CD4-positive, alpha-beta T cell treated with Interleukin-4 for 4 hours (primary cell): ENCODE measurements at regions not wholly inside any gene's neighbourhood (a gene's known extent, or its start where the extent isn't known, plus 50 kb on each side); places are given as distances from the start of the nearest gene placed in this dataset.
"Not testable (repeated sequence)": the region's sequence is repeated elsewhere in the genome, so short reads cannot be mapped to it uniquely, and the experiment has no call there.

Experiments used
- DNase-seq: peaks from one replicate; pipeline ENCODE4 v3.0.0-alpha.2; 2020

DNA sequence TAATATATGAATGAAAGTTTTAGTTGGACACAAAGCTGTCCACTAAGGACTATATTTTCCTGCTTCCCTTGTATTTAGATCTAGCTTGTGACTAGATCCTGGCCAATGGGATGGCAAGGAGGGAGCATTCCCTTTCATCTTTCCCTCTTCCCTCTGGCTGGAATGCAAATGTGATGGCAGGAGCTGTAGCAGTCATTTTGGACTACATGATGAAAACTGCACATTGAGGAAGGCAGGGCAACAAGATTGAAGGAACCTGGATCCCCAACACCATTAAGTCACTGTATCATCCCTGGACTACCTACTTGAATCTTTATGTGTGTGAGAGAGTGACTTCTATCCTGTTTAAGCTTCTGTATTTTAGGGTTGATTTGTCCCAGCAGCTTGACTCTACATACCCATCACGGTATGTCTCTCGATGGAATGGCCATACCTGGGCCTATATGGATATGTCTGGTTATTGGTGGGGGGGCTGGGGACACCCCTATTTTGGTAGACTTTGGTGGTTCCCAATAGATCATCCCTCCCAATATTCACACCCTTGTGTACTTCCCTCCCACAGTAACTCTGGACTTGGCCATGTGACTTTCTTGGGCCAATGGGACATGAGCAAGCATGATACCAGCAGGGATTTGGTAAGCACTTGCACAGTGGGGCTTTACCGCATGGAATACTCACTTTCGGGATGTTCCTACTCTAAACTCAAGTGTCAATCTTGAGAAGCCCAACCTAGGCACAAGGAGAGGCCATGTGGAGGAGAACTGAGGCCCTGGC is 128.5 kb downstream of the VEGFA start:
- no peak for DNase-seq

DNA sequence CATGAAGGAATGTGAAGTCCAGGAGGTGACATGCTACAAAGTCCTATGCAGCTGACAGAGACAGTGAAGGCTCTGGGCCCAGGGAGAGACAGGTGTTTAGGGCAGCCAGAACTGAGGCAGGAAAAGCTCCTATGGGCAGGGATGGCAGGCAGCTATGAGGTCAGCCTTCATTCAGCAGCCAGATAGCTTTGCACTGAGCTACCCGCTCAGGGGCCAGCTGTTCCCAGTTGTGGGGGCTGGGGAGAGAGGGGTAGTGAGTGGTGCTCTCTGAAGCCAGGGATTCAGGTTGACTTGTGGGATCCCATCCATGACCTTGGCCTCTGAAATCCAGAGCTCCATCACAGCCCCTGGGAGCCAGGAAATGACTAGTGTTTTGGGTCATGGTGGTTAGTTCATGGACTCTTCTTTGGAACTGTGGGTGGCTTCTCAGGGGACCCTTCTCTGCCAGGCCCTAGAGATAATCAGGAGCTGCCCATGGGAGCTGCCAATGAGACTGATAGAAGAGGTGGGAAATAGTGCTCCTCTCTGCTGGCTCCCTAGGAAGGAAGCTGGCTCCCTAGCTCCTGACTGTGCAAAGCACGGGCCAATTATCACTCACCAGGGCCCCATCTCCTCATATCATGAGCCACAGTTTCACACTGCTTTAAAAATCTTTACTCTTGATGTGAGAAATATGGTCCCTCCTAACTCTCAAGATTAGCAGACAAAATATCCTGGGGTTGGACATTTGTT is 127.7 kb downstream of the VEGFA start:
- no peak for DNase-seq

DNA sequence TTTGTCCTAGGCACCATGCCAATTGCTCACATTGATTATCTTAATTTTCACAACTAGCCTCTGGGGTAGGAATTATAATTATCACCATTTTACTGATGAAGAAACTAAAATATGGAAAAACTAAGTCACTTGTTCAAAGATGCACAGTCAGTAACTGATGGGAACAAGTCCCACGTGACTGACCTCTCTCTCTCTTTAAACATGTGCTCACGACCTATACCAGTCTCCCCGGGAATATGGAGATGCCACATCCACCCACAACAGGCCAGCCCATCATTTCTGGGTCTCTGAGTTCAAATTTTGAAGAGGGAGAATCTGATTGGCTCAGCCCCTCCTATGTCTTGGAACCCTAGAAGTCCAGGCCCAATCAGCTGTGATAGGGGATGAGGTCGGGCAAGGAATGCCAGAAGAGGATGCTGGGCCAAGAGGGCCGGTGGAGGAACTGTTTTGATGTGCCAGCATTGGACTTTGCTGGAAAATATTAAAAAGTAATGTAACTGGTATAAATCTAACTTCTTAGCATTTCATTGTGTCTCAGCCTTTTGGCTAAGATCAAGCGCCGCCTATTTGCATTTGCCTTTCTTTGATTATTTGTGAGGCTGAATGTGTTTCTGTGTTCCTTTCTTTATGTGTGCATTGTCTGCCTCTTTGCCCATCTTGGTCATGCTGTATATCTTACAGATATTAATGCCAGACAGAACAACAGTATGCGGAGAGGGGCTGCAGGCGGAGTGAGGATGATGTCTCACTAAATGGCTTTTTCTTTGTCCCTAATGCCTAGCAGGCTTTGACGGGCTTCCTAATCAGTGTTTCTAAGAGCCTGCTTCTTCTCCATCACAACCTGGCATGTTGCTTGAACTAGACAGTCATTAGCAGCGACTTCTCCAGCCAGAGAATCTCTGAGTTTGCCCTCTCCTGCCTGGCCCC is 126.6 kb downstream of the VEGFA start:
- DNase-seq: no peak

DNA sequence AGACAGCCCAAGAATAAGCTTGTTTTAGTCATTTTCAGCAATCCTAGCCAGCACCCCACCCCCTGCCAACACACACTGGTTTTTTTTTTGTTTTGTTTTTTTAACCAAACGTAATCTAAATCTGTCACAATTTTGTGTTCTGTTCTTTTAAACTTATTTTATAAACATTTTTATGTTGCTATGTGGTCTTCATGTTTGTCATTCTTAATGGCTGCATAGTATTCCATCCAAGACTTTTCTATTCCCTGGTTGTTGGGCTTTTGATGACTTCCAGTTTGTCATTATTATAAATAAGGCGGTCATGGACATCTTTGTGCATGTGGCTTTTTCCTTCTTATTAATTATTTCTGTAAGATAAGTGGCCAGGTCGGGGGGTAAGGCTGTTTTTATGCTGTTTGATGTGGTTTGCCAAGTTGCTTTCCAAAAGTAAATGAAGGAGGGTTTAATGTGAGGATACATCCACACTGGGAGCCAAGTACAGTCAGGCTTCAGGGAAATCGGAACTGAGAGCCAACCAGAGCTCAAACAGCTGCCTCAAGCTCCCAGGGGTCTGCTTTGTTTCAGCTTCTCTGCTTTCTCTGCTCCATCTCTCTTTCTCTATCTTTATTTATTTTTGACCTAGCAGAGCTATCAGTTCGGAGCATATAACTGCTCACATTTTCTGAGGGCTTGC is 125.8 kb downstream of the VEGFA start:
- DNase-seq: no peak

DNA sequence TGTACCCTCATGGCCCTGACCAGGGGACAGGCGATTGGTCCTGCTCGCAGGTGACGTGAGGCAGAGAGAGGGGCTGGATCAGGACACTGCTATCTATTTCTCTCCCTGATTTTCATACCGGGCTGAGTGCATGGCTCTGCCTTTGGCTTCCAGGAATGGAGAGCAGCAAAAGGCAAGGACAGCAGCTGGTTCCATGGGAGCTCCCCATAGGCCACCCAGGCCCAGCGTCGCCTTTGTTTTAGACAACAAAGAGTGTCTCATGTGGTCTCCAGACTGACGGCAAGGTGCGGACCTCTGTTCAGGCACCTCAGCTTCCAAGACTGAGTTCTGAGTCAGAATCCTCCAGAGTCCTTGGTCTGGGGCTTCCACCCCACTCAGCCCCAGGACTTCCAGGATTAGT is 123.1 kb downstream of the VEGFA start:
- no peak for DNase-seq

DNA sequence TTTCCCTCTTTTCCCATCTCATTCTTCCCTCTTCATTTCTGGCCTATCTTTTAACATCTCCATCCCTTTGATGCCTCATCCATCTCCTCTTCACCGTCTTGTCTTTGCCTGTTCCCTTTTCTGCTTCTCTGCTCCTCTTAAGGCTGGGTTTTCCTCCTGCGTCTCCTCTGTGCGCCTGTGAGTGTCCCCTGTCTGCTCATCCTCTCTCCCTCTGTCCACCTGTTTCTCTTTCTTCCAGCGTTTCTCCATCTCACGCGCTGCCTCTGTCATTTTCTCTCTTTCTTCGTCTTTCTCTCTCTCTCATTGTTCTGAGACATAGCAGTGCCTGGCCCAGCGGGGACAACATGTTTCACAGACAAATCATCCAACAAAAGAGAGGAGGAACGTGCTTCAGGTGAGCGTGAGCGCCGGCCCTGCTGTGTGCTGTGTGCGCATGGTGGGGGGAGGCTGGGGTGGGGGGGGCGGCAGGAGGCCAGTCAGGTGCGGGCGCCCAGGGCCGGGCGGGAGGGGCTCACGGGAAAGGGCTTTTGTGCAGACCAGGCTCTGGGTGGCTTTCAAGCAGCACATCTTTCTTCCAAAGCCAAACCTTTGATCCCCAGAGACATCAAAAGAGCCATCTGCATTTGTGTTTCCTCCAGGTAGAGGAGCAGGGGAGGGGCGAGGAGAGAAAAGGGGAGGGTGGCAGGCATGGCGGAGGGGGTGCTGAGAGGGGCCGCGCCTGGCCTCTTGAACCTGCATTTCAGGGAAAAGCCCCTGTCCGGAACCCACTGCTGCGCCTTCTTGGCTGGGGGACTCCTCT is 121.3 kb downstream of the VEGFA start:
- no peak for DNase-seq

DNA sequence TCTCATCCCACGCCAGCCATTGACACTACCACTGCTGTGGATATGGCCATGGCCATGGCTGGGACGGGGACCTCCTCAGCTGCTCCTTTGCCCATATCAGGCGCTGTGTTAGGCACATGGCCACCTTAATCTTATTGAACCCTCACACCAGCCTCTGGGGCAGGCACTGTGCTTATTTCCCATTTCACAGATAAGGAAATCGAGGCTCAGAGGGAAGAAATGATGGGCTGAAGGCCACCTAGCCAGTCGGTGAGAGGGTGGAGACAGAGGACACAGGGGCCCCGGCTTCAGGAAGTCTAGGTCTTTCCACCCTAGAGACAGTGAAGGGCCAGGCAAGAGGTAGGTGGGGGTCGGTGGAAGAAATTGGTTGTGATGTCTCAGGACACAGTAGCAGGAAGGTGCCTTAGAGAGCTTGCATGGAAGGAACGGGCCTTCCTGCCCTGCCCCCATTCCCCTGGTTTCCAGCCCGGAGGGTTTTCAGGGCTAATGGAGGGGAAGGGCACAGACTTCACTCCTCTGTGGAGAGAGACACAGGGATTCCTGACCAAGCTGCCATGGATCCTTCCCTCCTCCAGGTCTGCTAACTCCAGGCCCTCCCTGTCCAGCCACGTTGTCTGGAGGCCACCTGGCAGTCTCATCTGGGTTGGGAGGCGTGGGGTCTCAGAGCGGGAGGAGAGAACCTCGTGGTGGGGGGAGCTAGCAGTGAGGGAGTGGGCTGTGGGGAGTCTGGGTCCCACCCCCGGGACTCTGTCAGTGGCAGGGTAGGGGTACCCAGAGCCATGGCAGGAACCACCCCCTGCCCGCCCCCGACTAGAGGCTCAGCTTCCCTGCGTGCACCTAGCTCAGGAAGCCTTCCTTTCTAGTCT is 120.4 kb downstream of the VEGFA start:
- no peak for DNase-seq

DNA sequence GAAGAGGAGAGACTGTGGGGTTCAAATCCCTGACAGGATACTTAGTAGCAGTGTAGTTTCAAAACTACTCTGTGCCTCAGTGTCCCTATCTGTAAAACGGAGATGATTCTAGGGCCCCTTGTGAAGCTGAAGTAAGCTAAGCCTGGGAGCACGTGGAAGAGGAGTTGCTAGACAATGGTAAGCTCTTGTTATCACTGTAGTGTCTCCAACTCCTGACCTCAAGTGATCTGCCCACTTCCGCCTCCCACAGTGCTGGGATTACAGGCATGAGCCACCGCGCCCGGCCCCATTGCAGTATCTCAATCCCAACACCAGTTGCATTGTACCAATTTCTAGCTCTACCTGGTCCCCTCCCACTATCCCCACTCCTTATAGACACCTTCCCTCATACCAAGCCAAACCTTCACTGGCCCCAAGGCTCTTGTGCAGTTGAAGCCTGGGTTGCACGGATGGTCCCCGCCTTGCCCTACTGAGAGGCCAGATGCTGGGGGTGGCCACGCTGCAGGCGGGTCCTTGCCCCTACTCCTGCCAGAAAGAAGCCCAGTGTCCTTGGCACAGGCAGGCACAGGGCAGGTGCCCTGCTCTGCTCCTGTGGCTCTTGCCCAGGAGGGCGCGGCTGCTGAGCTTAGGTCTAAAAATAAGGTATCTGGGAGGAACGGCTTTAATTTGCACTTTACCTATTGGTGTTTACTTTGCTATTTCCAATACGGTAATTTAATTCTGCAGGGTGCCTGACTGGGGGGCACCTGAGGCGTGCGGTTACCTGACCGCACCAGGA is 118.1 kb downstream of the VEGFA start:
- DNase-seq: no peak

DNA sequence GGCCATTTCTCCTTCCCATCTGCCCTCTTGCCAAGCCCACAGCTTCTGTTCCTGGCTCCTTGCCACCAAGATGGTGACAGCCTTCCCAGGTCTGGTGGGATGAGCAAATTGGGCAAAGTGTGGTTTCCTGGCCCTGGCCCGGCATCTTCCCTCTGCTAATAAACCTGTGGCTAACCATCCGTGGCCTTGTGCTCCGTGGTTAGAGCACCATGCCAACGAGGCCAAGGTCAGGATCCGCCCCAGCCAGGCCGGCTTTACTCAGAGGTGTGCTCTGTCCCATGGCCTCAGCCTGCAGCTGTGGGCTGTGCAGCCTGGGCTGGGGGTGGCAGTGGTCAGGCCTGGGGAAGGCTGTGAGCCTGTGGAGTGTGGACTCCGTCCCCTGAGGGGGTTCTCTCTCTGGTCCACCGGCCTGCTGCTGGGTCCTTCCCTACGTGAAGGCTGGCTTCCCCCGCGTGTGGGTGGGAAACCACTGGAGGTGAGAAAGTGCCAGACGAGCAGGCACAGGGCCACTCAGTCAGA is 117.4 kb downstream of the VEGFA start:
- DNase-seq: no peak

DNA sequence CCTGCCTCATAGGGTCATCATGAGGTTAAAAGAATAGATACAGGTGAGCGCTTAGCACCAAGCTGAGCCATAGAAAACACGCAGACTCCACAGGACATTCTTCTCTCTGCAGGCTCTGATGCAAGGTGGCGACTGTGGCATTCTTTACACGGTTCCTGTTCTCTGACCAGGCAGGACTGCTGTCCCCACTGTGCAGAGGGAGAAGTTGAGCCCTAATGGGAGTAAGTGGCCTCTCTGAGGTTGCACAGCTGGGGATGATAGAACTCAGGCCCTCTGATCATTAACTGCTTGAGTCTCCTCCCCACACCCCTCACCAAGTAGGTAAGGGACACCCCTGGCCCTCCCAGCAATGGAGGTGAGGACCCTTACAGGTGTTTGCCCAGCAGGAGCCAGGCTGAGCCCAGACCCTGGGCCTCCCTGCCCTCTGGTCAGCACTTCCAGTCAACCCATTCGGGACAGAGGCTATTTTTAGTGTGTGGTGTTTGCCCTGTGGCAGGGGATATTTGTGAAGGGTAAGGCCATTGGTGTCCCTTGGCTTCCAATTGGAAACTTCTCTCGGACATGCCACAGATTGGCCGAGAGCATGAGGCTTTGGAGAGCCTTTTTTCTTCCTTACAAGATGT is 116.8 kb downstream of the VEGFA start:
- no peak for DNase-seq

DNA sequence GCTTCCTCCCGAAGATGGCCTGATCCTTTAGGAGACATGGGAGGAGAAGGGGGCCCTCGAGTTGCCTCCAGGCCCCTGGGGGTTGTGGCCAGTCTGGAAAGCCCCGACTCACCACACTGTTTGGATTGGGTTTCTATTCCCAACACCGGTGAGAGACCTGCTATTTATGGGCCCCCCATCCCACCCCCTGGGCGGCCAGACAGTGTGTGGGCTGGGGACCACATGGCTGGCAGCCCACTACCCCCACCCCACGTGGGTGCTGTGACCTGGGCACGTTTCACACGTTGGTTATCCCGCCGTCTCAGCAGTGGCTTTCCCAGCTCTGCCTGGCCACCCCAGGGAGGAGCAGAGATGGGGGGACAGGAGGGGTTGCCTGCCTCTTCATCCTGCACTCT is 116.1 kb downstream of the VEGFA start:
- no peak for DNase-seq

DNA sequence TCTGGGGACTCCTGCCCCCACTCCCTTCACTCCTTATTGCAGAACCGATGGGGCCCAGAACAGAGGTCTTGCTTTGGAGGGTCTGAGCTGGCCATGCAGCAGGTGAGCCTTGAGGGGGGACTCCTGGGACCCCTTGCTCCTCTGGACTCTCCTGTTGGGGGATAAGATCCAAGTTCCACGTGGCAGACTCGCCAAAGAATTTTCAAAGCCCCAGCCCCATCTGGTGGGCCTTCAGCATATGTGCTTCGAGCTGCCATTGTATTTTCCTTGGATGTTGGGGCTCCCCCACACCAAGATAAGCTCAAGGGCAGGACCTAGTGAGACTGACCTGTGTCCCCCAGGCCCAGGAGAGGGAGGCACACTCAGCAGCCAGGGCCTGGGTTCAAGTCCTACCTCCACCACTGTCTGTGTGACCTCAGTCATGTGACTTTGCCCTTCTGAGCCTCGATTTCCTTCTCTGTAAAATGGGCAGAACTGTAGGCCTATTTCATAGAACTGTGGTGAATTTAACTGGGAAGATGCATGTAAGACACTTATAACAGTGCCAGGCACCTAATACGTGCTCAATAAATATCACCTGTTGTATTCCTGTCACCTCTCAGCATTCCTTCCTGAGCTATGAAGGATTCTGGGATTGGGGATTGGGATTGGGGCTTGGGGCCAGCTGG is 115.5 kb downstream of the VEGFA start:
- no peak for DNase-seq

DNA sequence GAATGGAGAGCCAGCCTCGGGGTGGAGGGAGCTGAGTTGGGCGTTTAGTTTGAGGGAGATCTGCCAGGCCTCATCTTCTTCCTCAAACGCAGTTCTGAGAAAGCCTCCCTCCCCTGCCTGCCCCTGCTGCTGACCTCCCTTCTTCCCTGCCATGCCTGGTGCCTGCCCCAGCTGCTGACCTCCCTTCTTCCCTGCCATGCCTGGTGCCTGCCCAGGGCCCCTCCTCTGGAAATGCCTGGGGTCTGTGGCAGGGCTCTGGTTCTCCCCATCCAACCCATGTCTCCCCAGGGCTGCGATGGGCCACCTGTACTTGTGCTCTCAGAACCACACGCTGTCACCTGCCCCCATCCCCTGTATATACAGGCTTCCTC is 114.6 kb downstream of the VEGFA start:
- no peak for DNase-seq

DNA sequence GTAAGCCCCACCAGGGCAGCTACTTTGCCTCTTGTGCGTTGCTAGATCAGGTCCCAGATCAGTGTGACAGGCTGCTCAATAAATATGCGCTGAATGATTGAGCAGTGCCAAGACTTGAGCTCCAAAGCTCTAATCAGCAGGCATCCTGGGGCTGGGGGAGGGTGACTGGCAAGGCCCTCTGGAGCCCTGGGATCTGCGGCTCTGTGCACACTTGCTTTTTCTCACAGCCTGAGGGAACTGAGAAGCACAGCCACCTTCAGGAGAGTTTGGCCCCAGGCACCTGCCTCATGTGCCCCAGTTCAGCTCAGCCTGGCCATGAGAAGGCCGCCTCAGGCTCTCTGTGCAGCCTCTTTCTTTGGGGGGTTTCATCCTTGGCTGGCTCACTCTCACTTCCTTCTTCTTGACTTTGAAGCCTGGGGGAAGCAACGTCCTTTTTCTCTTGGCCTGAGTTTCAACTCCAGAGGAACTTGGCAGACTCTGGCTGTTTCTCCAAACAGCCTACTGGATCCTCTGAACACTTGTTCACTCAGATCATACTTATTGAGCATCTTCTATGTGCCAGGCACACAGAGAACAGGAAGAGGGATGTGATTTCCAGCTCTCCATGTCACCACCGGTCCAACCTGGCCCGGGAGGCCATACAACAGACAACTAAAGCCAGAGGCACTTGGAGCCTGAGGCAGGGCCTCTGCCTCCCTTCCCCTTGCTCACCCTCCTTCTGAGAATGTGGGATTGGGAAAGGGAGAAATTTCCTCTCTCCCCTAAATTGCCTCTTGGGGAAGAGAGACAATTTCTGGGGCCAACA is 114.0 kb downstream of the VEGFA start:
- DNase-seq: no peak

DNA sequence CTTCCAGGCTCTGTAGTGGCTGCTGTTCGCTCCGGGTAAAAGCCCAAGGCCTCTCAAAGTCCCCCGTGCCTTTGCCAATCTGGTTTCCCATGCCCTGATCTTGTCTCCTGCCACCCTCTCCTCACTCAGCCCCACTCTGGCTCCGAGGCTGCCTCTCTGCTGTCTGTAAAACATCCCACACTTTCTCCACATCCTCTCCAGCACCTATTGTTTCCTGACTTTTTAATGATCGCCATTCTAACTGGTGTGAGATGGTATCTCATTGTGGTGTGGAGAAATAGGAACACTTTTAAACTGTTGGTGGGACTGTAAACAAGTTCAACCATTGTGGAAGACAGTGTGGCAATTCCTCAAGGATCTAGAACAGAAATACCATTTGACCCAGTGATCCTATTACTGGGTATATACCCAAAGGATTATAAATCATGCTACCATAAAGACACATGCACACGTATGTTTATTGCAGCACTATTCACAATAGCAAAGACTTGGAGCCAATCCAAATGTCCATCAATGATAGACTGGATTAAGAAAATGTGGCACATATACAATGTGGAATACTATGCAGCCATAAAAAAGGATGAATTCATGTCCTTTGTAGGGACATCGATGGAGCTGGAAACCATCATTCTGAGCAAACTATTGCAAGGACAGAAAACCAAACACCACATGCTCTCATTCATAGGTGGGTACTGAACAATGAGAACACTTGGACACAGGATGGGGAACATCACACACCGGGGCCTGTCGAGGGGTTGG is 112.9 kb downstream of the VEGFA start:
- DNase-seq: not testable (repeated sequence)

DNA sequence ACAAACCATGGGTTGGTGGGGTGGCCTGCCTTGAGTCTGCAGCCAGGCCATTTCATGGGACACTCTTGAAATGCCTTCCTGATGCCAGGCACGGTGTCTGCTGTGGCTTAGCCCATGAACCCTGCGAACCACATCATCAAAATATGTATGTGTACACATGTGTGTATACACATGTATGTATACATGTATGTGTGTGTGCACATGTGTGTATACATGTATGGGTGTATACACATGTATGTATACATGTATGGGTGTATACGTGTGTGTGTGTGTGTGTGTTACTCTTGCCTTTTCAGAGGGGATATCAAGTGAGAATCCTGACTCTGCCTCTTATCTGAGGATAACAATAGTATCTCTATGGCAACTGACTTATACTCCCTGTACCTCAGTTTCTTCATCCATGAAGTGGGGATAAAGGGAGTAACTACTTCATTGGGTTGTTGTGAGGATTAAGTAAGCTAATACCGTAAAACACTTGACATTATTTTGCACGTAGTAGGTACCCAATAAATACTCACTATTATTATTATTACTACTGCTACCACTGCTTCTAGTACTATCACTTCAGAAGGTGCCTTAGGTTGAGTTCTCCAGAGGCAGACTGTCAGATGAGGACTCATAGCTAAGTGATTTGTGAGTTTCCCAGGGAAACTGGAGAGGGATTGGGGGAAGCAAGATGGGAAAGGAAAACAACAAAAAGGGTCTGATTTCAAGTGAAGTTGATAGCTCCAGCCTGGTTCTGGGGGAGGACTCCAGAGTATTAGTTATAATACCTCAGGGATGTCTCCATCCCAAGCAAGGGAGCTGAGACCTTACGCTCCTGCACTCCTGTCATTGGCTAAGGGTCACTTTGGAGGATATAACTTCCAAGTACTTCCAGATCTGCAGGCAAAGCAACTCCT is 110.5 kb downstream of the VEGFA start:
- DNase-seq: no peak
